ENCODE measurements at regions not wholly inside any gene's neighbourhood (a gene's known extent, or its start where the extent isn't known, plus 50 kb on each side); places are given as distances from the start of the nearest gene placed in this dataset.

DNA sequence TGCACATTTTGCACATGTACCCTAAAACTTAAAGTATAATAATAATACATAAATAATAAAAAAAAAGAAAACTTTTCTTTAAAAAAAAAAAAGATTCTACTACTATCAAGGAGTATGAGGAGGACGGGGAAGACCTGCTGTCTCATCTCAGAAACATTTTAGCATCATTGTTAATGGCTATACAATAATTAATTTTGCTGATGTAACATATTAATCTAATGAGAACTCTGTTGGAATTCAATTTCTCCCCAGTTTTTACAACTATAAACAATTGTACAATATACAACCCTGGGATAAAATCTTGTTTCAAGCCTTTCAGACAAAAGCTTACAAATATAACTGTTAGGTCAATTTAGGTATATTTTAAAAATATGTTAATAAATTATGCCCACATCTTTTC is 139.0 kb upstream of the GRIN3A start:
- no peak overlapping the region for H3K9ac ChIP-seq (ENCODE audit: low read length)
- no peak overlapping the region for H3K4me2 ChIP-seq (ENCODE audit: low read length)
- no peaks in the 10 kb centered on the region for H3K9me2 ChIP-seq (ENCODE audit: insufficient read depth, low read length)

DNA sequence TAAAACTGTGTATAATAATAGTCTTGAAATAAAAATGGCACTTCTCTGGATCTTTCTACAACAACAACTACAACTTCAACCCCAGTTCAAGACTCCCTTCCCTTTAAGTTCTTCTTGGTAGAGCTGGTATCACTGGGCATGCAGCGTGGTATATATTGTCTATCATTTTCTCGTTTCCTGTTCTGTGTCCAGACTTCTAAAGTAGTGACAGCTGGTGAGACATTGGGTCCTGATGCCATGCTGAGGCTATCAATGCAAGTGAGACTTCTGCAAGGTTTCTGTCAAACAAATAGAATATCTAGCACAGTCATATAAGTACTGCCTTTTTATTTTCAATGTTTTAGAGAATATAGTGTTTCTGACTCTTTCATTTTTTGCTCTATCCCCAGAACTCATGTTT is 123.0 kb upstream of the GRIN3A start:
- no peaks in the 10 kb centered on the region for H3K9me2 ChIP-seq (ENCODE audit: insufficient read depth, low read length)
- H3K27ac ChIP-seq (ENCODE audit: low read length), result no peak overlapping the region
- no peaks in the 10 kb centered on the region for H3K9me3 ChIP-seq (ENCODE audit: low read length)
- no peak overlapping the region for H3K4me3 ChIP-seq (ENCODE audit: low read length)
- TF ChIP-seq POLR2AphosphoS5 (IDR thresholded peaks at IDR 0.05), result no peak
- no peak for TF ChIP-seq MXI1 (conservative IDR thresholded peaks at IDR 0.05; ENCODE audit: poor library complexity, severe bottlenecking)
- TF ChIP-seq, protein P1, sequence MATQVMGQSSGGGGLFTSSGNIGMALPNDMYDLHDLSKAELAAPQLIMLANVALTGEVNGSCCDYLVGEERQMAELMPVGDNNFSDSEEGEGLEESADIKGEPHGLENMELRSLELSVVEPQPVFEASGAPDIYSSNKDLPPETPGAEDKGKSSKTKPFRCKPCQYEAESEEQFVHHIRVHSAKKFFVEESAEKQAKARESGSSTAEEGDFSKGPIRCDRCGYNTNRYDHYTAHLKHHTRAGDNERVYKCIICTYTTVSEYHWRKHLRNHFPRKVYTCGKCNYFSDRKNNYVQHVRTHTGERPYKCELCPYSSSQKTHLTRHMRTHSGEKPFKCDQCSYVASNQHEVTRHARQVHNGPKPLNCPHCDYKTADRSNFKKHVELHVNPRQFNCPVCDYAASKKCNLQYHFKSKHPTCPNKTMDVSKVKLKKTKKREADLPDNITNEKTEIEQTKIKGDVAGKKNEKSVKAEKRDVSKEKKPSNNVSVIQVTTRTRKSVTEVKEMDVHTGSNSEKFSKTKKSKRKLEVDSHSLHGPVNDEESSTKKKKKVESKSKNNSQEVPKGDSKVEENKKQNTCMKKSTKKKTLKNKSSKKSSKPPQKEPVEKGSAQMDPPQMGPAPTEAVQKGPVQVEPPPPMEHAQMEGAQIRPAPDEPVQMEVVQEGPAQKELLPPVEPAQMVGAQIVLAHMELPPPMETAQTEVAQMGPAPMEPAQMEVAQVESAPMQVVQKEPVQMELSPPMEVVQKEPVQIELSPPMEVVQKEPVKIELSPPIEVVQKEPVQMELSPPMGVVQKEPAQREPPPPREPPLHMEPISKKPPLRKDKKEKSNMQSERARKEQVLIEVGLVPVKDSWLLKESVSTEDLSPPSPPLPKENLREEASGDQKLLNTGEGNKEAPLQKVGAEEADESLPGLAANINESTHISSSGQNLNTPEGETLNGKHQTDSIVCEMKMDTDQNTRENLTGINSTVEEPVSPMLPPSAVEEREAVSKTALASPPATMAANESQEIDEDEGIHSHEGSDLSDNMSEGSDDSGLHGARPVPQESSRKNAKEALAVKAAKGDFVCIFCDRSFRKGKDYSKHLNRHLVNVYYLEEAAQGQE (IDR thresholded peaks at IDR 0.05; ENCODE audit: borderline replicate concordance), result no peak
- no peak for TF ChIP-seq EP300 (conservative IDR thresholded peaks at IDR 0.05; ENCODE audit: poor library complexity, severe bottlenecking)
- TF ChIP-seq EZH2 (IDR thresholded peaks at IDR 0.05; ENCODE audit: borderline replicate concordance, insufficient read depth, low read length, poor library complexity, severe bottlenecking), result no peak
- no peak for TF ChIP-seq TAF1 (IDR thresholded peaks at IDR 0.05; ENCODE audit: low read depth)
- TF ChIP-seq RAD21 (conservative IDR thresholded peaks at IDR 0.05), result no peak
- TF ChIP-seq, protein P2, sequence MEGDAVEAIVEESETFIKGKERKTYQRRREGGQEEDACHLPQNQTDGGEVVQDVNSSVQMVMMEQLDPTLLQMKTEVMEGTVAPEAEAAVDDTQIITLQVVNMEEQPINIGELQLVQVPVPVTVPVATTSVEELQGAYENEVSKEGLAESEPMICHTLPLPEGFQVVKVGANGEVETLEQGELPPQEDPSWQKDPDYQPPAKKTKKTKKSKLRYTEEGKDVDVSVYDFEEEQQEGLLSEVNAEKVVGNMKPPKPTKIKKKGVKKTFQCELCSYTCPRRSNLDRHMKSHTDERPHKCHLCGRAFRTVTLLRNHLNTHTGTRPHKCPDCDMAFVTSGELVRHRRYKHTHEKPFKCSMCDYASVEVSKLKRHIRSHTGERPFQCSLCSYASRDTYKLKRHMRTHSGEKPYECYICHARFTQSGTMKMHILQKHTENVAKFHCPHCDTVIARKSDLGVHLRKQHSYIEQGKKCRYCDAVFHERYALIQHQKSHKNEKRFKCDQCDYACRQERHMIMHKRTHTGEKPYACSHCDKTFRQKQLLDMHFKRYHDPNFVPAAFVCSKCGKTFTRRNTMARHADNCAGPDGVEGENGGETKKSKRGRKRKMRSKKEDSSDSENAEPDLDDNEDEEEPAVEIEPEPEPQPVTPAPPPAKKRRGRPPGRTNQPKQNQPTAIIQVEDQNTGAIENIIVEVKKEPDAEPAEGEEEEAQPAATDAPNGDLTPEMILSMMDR (IDR thresholded peaks at IDR 0.05; ENCODE audit: poor library complexity, severe bottlenecking), result no peak
- no peak for TF ChIP-seq SMC3 (conservative IDR thresholded peaks at IDR 0.05; ENCODE audit: poor library complexity)
- no peak overlapping the region for H2AFZ ChIP-seq (ENCODE audit: low read depth, low read length)
- H3K79me2 ChIP-seq (replicated peaks; ENCODE audit: insufficient read depth, low read length), result no peaks in the 10 kb centered on the region
- H3F3A ChIP-seq (ENCODE audit: insufficient read depth, low read length, poor library complexity, severe bottlenecking), result no peaks in the 10 kb centered on the region
- H3K27me3 ChIP-seq (ENCODE audit: insufficient read depth, low read depth, low read length), result no peaks in the 10 kb centered on the region
- H4K20me1 ChIP-seq (ENCODE audit: insufficient read depth), result no peaks in the 10 kb centered on the region
- no peak overlapping the region for H3K4me2 ChIP-seq (ENCODE audit: low read length)
- no peak overlapping the region for H3K9ac ChIP-seq (ENCODE audit: low read length)
- no peaks in the 10 kb centered on the region for H3K36me3 ChIP-seq (ENCODE audit: insufficient read depth, low read length)

More for the DNA sequence above, 139.0 kb upstream of the GRIN3A start:
- H3K4me3 ChIP-seq (ENCODE audit: low read length), result no peak overlapping the region
- no peaks in the 10 kb centered on the region for H3K27me3 ChIP-seq (ENCODE audit: insufficient read depth, low read depth, low read length)
- no peaks in the 10 kb centered on the region for H3F3A ChIP-seq (ENCODE audit: insufficient read depth, low read length, poor library complexity, severe bottlenecking)
- no peaks in the 10 kb centered on the region for H3K36me3 ChIP-seq (ENCODE audit: insufficient read depth, low read length)
- no peak overlapping the region for H3K27ac ChIP-seq (ENCODE audit: low read length)
- no peaks in the 10 kb centered on the region for H4K20me1 ChIP-seq (ENCODE audit: insufficient read depth)
- H2AFZ ChIP-seq (ENCODE audit: low read depth, low read length), result no peak overlapping the region
- H3K79me2 ChIP-seq (replicated peaks; ENCODE audit: insufficient read depth, low read length), result no peaks in the 10 kb centered on the region
- TF ChIP-seq EZH2 (IDR thresholded peaks at IDR 0.05; ENCODE audit: borderline replicate concordance, insufficient read depth, low read length, poor library complexity, severe bottlenecking) (no peak), POLR2AphosphoS5 (IDR thresholded peaks at IDR 0.05) (no peak), SMC3 (conservative IDR thresholded peaks at IDR 0.05; ENCODE audit: poor library complexity) (no peak)
- TF ChIP-seq, protein P1 (IDR thresholded peaks at IDR 0.05; ENCODE audit: borderline replicate concordance), result no peak
- H3K9me3 ChIP-seq (ENCODE audit: low read length), result no peaks in the 10 kb centered on the region

All from neural cell (in vitro differentiated cells).